GM23248 (cell line): ENCODE measurements at regions not wholly inside any gene's neighbourhood (a gene's known extent, or its start where the extent isn't known, plus 50 kb on each side); places are given as distances from the start of the nearest gene placed in this dataset.

ENCODE experiments used
- DNase-seq: peaks from one replicate; pipeline ENCODE4 v3.0.0-alpha.2; 2015
- H2AFZ ChIP-seq: fragments of 200-600 bp; sonication (generic); 2 replicates; pipeline ENCODE4 v1.6.1; 2016; ENCODE audit warnings: antibody characterized with exemption
- H3F3A ChIP-seq: fragments of 200-600 bp; sonication (generic); 2 replicates; pipeline ENCODE4 v1.6.1; 2016; ENCODE audit warnings: mild to moderate bottlenecking, antibody characterized with exemption, mixed run types; ENCODE audit not compliant: insufficient read depth
- H3K27ac ChIP-seq: fragments of 200-600 bp; sonication (generic); 2 replicates; pipeline ENCODE4 v1.5.1; 2016; ENCODE audit warnings: mild to moderate bottlenecking
- H3K27me3 ChIP-seq: fragments of 200-600 bp; sonication (generic); replicated peaks from 2 replicates; pipeline ENCODE4 v1.6.1; 2016; ENCODE audit warnings: mild to moderate bottlenecking; ENCODE audit not compliant: insufficient read depth
- H3K36me3 ChIP-seq: fragments of 200-600 bp; sonication (generic); 2 replicates; pipeline ENCODE4 v1.6.1; 2016; ENCODE audit warnings: low read depth, mild to moderate bottlenecking
- H3K4me1 ChIP-seq: fragments of 200-600 bp; sonication (generic); 2 replicates; pipeline ENCODE4 v1.6.1; 2016; ENCODE audit warnings: mild to moderate bottlenecking; ENCODE audit not compliant: insufficient read depth
- H3K4me2 ChIP-seq: fragments of 200-600 bp; sonication (generic); one replicate; pipeline ENCODE4 v1.6.1; 2016; ENCODE audit warnings: mild to moderate bottlenecking; ENCODE audit not compliant: unreplicated experiment
- H3K4me3 ChIP-seq: fragments of 200-600 bp; sonication (generic); 2 replicates; pipeline ENCODE4 v1.5.1; 2016; ENCODE audit warnings: mild to moderate bottlenecking
- H3K79me2 ChIP-seq: fragments of 200-600 bp; sonication (generic); 2 replicates; pipeline ENCODE4 v1.6.1; 2016; ENCODE audit warnings: mild to moderate bottlenecking; ENCODE audit not compliant: insufficient read depth
- H3K9ac ChIP-seq: fragments of 200-600 bp; sonication (generic); 2 replicates; pipeline ENCODE4 v1.6.1; 2016; ENCODE audit warnings: mild to moderate bottlenecking
- H3K9me2 ChIP-seq: fragments of 200-600 bp; sonication (generic); 2 replicates; pipeline ENCODE4 v1.6.1; 2016; ENCODE audit warnings: mixed run types, mild to moderate bottlenecking, moderate library complexity; ENCODE audit not compliant: insufficient read depth
- H3K9me3 ChIP-seq: fragments of 200-600 bp; sonication (generic); one replicate; pipeline ENCODE4 v1.6.1; 2017; ENCODE audit warnings: low read depth
- H4K20me1 ChIP-seq: fragments of 200-600 bp; sonication (generic); 2 replicates; pipeline ENCODE4 v1.6.0; 2016; ENCODE audit not compliant: insufficient read depth
- EZH2 ChIP-seq: fragments of 200-600 bp; sonication (generic); IDR thresholded peaks from 2 replicates; pipeline ENCODE4 v1.6.1; 2018; ENCODE audit warnings: antibody characterized with exemption, mild to moderate bottlenecking; ENCODE audit not compliant: insufficient read depth, poor library complexity, severe bottlenecking
- EZH2phosphoT487 ChIP-seq: fragments of 200-600 bp; sonication (generic); IDR thresholded peaks from 2 replicates; pipeline ENCODE4 v1.6.1; 2018; ENCODE audit warnings: antibody characterized with exemption, moderate library complexity, mild to moderate bottlenecking, low read depth; ENCODE audit not compliant: insufficient read depth
- WGBS, 2 experiments: methylation state at CpG; one replicate each; pipeline ENCODE4 v1.1.6; 2015 to 2017; ENCODE audit warnings: low lambda C conversion rate in 2 of 2, low coverage in 1 of 2; ENCODE audit errors: missing lambda C conversion rate in 2 of 2; 5-methylcytosine and 5-hydroxymethylcytosine counted together
- in situ Hi-C: fragments of 300-500 bp; cut with MboI; formaldehyde crosslinking; loops from 2 replicates; pipeline ENCODE4 v1.15.0; 2020

- Histone ChIP-seq H3K9me2 (no peaks in the 10 kb centered on the region), H3K27ac (no peak overlapping the region), H3K36me3 (0 out of 2 replicates have a peak, but pooled peaks cover 4% of the 10 kb centered on the region), H3K4me1 (peaks cover 54% of the 10 kb centered on the region), H3K79me2 (peaks cover 100% of the 10 kb centered on the region), H3K9ac (no peak overlapping the region), H3K9me3 (no peaks in the 10 kb centered on the region), H3F3A (peaks cover 36% of the 10 kb centered on the region; the same call in 1 of the 2 replicates), H3K4me3 (no peak overlapping the region), H4K20me1 (no peaks in the 10 kb centered on the region), H2AFZ (no peak overlapping the region), H3K27me3 (no peaks in the 10 kb centered on the region), H3K4me2 (no peak overlapping the region)
- WGBS, 2 experiments, result 65 to 67% methylated on average over 4 of the region's 4 CpGs
- no peak for DNase-seq
- TF ChIP-seq EZH2 (no peak), EZH2phosphoT487 (no peak)
- in situ Hi-C loops, result no loop called here
Measured at GRCh38 chr19:46927893-46928292, 67.1 kb downstream of the ARHGAP35 start.

GRCh38 chr19:46928951-46929350 is 68.2 kb downstream of the ARHGAP35 start:
- no peak for TF ChIP-seq EZH2phosphoT487
- TF ChIP-seq EZH2, result no peak
- H3K36me3 ChIP-seq, result 0 out of 2 replicates have a peak, but pooled peaks cover 4% of the 10 kb centered on the region
- no peak overlapping the region for H2AFZ ChIP-seq
- WGBS, 2 experiments, result 16 to 19% methylated on average over 5 of the region's 5 CpGs
- H3K9me2 ChIP-seq, result no peaks in the 10 kb centered on the region
- in situ Hi-C loops, result no loop called here
- H3K9me3 ChIP-seq, result no peaks in the 10 kb centered on the region
- peaks cover 42% of the 10 kb centered on the region for H3F3A ChIP-seq
- H3K9ac ChIP-seq, result no peak overlapping the region
- peaks cover 100% of the 10 kb centered on the region for H3K79me2 ChIP-seq
- no peaks in the 10 kb centered on the region for H3K27me3 ChIP-seq
- peak; percentile 45 for DNase-seq
- H4K20me1 ChIP-seq, result no peaks in the 10 kb centered on the region
- peaks cover 61% of the 10 kb centered on the region for H3K4me1 ChIP-seq
- H3K4me3 ChIP-seq, result no peak overlapping the region
- no peak overlapping the region for H3K4me2 ChIP-seq
- H3K27ac ChIP-seq, result no peak overlapping the region

GRCh38 chr19:46931202-46931601 is 70.4 kb downstream of the ARHGAP35 start:
- Histone ChIP-seq H3K9ac (no peak overlapping the region), H4K20me1 (no peaks in the 10 kb centered on the region), H3K27ac (no peak overlapping the region), H3K27me3 (no peaks in the 10 kb centered on the region), H3K4me3 (no peak overlapping the region), H3K36me3 (no peaks in the 10 kb centered on the region), H3K79me2 (peaks cover 100% of the 10 kb centered on the region), H3K4me2 (no peak overlapping the region), H3K4me1 (peaks cover 45% of the 10 kb centered on the region), H2AFZ (no peak overlapping the region), H3K9me2 (no peaks in the 10 kb centered on the region), H3F3A (peaks cover 25% of the 10 kb centered on the region), H3K9me3 (no peaks in the 10 kb centered on the region)
- TF ChIP-seq EZH2phosphoT487 (no peak), EZH2 (no peak)
- no peak for DNase-seq
- WGBS, 2 experiments, result 25 to 30% methylated on average over 5 of the region's 5 CpGs
- in situ Hi-C loops, result no loop called here

- H2AFZ ChIP-seq, result no peak overlapping the region
- WGBS, 2 experiments, result 50 to 52% methylated on average over 2 of the region's 2 CpGs
- peaks cover 100% of the 10 kb centered on the region for H3K79me2 ChIP-seq
- no peaks in the 10 kb centered on the region for H3K9me3 ChIP-seq
- no peak overlapping the region for H3K9ac ChIP-seq
- in situ Hi-C loops, result no loop called here
- no peaks in the 10 kb centered on the region for H4K20me1 ChIP-seq
- no peaks in the 10 kb centered on the region for H3K27me3 ChIP-seq
- H3F3A ChIP-seq, result peaks cover 28% of the 10 kb centered on the region
- no peaks in the 10 kb centered on the region for H3K36me3 ChIP-seq
- 0 out of 2 replicates have a peak overlapping the region, but pooled peaks have one; percentile 5 for H3K27ac ChIP-seq
- H3K4me1 ChIP-seq, result peaks cover 56% of the 10 kb centered on the region
- peak overlapping the region; percentile 24 for H3K4me2 ChIP-seq
- TF ChIP-seq EZH2phosphoT487 (no peak), EZH2 (no peak)
- peak; percentile 53 for DNase-seq
- no peaks in the 10 kb centered on the region for H3K9me2 ChIP-seq
- H3K4me3 ChIP-seq, result no peak overlapping the region
Measured at GRCh38 chr19:46932346-46932745, 71.5 kb downstream of the ARHGAP35 start.

- no peaks in the 10 kb centered on the region for H3K9me3 ChIP-seq
- no peak for TF ChIP-seq EZH2
- no peak for TF ChIP-seq EZH2phosphoT487
- no peak overlapping the region for H3K4me3 ChIP-seq
- H3K27ac ChIP-seq, result no peak overlapping the region
- peaks cover 6% of the 10 kb centered on the region; the same call in 1 of the 2 replicates for H3K36me3 ChIP-seq
- H4K20me1 ChIP-seq, result no peaks in the 10 kb centered on the region
- H3K9ac ChIP-seq, result no peak overlapping the region
- H3K27me3 ChIP-seq, result no peaks in the 10 kb centered on the region
- H3K9me2 ChIP-seq, result no peaks in the 10 kb centered on the region
- DNase-seq, result no peak
- H3F3A ChIP-seq, result peaks cover 29% of the 10 kb centered on the region
- 85 to 93% methylated on average over 7 of the region's 7 CpGs for whole genome bisulfite sequencing, 2 experiments
- in situ Hi-C loops, result no loop called here
- H3K4me1 ChIP-seq, result peaks cover 47% of the 10 kb centered on the region
- peaks cover 98% of the 10 kb centered on the region for H3K79me2 ChIP-seq
- no peak overlapping the region for H3K4me2 ChIP-seq
- H2AFZ ChIP-seq, result no peak overlapping the region
Measured at GRCh38 chr19:46935066-46935663, 74.4 kb downstream of the ARHGAP35 start.
